ENCODE measurements at regions not wholly inside any gene's neighbourhood (a gene's known extent, or its start where the extent isn't known, plus 50 kb on each side); places are given as distances from the start of the nearest gene placed in this dataset.

DNA sequence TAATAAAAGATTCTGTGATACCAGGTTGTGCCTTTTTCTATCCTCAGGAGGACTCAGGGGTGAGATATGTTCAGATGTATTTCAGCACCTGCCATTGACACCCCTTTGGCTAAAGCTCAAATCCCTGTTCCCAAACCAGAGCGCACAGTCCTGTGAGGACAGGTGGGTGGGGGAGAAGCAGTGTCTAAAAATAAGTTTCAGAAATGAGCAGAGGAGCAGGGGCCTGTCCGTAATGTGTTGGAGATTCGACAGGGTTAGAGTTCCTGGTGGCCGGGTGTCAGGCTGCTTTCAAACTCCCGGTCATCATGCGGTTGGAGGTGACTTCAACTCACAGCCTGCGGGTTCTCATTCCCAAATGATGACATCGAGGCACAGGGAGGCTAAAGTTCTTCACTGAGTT lies 211.5 kb downstream of the KLF6 start:
- TF ChIP-seq CTCF (IDR thresholded peaks at IDR 0.05) (no peak), POLR2A (IDR thresholded peaks at IDR 0.05) (no peak), POLR2AphosphoS5 (IDR thresholded peaks at IDR 0.05; ENCODE audit: insufficient read depth in 1 of 2, low read depth in 1 of 2) (no peak)
- H3K4me3 ChIP-seq, result no peak overlapping the region
- H3K27me3 ChIP-seq, result no peaks in the 10 kb centered on the region
- intact Hi-C loops (cut with DNase I), result no loop called here
- no peak for DNase-seq (ENCODE audit: extremely low spot score in 2 of 2)
- H3K27ac ChIP-seq, result no peak overlapping the region
- no peaks in the 10 kb centered on the region for H3K36me3 ChIP-seq
- no peaks in the 10 kb centered on the region for H3K9me3 ChIP-seq
- H3K4me1 ChIP-seq, result no peaks in the 10 kb centered on the region

DNA sequence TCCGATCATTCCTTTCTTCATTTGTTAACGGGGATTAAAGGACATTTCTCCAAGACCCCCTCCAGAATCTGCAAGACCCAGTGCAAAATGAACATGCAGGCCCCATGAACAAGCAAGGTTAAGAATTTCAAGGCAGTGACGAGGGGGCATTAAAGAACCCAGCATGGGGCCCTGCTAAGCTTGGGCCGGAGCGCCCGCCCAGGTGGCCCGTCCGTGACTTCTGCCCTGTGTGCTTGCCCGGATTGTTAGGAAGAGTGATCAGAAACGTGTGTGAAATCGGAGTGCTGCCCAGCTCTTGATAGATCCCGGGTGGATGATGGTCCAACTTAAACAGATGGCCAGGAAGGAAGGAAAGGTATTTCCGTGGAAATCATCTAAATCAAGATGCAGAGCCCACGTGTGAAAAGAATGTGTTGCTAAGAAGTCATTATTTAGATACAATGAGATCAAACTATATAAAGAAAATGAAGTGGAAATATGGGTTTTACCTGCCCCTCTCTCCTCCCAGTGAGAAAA lies 213.6 kb downstream of the KLF6 start:
- no peak for DNase-seq (ENCODE audit: extremely low spot score in 2 of 2)
- H3K4me3 ChIP-seq, result no peak overlapping the region
- TF ChIP-seq POLR2AphosphoS5 (IDR thresholded peaks at IDR 0.05; ENCODE audit: insufficient read depth in 1 of 2, low read depth in 1 of 2) (no peak), POLR2A (IDR thresholded peaks at IDR 0.05) (no peak), CTCF (IDR thresholded peaks at IDR 0.05) (no peak)
- no peaks in the 10 kb centered on the region for H3K36me3 ChIP-seq
- intact Hi-C loops (cut with DNase I), result no loop called here
- H3K4me1 ChIP-seq, result no peaks in the 10 kb centered on the region
- H3K9me3 ChIP-seq, result no peaks in the 10 kb centered on the region
- H3K27me3 ChIP-seq, result no peaks in the 10 kb centered on the region
- H3K27ac ChIP-seq, result no peak overlapping the region

GRCh38 chr10:3570855-3571266 lies 214.1 kb downstream of the KLF6 start:
- no peak overlapping the region for H3K4me3 ChIP-seq
- no peaks in the 10 kb centered on the region for H3K9me3 ChIP-seq
- H3K27ac ChIP-seq, result no peak overlapping the region
- H3K27me3 ChIP-seq, result no peaks in the 10 kb centered on the region
- DNase-seq (ENCODE audit: extremely low spot score in 2 of 2), result no peak
- no peak for TF ChIP-seq CTCF (IDR thresholded peaks at IDR 0.05)
- no peak for TF ChIP-seq POLR2A (IDR thresholded peaks at IDR 0.05)
- TF ChIP-seq POLR2AphosphoS5 (IDR thresholded peaks at IDR 0.05; ENCODE audit: insufficient read depth in 1 of 2, low read depth in 1 of 2), result no peak
- no peaks in the 10 kb centered on the region for H3K4me1 ChIP-seq
- intact Hi-C loops (cut with DNase I), result no loop called here
- H3K36me3 ChIP-seq, result no peaks in the 10 kb centered on the region

DNA sequence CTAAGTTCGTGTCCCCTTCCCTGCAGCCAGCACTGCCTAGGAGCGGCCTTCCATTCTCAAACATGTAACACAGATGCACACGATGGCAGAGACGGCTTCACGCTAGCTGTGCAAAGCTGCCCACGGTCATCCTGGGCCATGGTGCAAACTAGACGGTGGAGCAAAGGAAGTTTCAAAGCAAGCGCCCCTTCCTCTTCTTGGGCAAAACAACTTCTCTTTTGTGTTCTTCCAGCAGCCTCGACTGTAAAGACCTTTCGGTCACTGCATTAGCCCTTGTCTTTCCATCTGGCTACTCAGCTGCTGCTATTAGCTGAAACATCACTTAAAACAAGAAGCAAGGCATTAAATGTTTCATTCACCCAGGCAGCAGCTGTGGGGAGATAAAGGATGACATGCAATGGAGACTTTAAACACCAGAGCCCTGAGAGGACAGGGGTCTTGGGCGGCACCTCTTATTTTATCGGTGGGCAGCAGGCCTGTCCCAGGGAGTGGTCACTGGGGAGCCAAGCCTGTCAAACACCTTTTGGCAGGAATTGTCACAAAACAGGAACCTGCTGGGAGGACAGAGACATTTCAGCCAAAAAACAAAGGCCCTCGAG lies 214.8 kb downstream of the KLF6 start:
- intact Hi-C loops (cut with DNase I), result no loop called here

More for the DNA sequence above, 214.8 kb downstream of the KLF6 start:
- no peak overlapping the region for H3K27ac ChIP-seq
- no peak overlapping the region for H3K4me3 ChIP-seq
- H3K27me3 ChIP-seq, result no peaks in the 10 kb centered on the region
- no peaks in the 10 kb centered on the region for H3K4me1 ChIP-seq
- no peaks in the 10 kb centered on the region for H3K36me3 ChIP-seq
- TF ChIP-seq POLR2AphosphoS5 (IDR thresholded peaks at IDR 0.05; ENCODE audit: insufficient read depth in 1 of 2, low read depth in 1 of 2), result no peak
- no peak for TF ChIP-seq POLR2A (IDR thresholded peaks at IDR 0.05)
- no peak for TF ChIP-seq CTCF (IDR thresholded peaks at IDR 0.05)
- DNase-seq (ENCODE audit: extremely low spot score in 2 of 2), result no peak
- no peaks in the 10 kb centered on the region for H3K9me3 ChIP-seq

All from vagina (tissue), 2 donors.